H1 (cell line): ENCODE measurements at regions not wholly inside any gene's neighbourhood (a gene's known extent, or its start where the extent isn't known, plus 50 kb on each side); places are given as distances from the start of the nearest gene placed in this dataset.

ENCODE experiments used
- CHD2 ChIP-seq: IDR thresholded peaks from 2 replicates; pipeline ENCODE4 v1.6.1; 2012; ENCODE audit warnings: low read length, improper control_type of control experiment
- EZH2 ChIP-seq: fragments of 200-600 bp; sonication (generic); IDR thresholded peaks from 2 replicates; pipeline ENCODE4 v1.7.1; 2012; ENCODE audit warnings: low read depth, mild to moderate bottlenecking, moderate library complexity, low read length, inconsistent platforms; ENCODE audit not compliant: severe bottlenecking
- RNF2 ChIP-seq: fragments of 200-900, 300-1000 bp; sonication (generic); IDR thresholded peaks from 2 replicates; pipeline ENCODE4 v1.7.1; 2016; ENCODE audit warnings: borderline replicate concordance, low read depth, mild to moderate bottlenecking, antibody characterized with exemption, low read length; ENCODE audit not compliant: poor library complexity, severe bottlenecking; ENCODE audit errors: missing control alignments
- TF ChIP-seq, protein P1 (sequence below): IDR thresholded peaks from 2 replicates; pipeline ENCODE4 v1.6.1; 2011; ENCODE audit warnings: low read depth, mild to moderate bottlenecking, low read length; ENCODE audit not compliant: insufficient read depth

DNA sequence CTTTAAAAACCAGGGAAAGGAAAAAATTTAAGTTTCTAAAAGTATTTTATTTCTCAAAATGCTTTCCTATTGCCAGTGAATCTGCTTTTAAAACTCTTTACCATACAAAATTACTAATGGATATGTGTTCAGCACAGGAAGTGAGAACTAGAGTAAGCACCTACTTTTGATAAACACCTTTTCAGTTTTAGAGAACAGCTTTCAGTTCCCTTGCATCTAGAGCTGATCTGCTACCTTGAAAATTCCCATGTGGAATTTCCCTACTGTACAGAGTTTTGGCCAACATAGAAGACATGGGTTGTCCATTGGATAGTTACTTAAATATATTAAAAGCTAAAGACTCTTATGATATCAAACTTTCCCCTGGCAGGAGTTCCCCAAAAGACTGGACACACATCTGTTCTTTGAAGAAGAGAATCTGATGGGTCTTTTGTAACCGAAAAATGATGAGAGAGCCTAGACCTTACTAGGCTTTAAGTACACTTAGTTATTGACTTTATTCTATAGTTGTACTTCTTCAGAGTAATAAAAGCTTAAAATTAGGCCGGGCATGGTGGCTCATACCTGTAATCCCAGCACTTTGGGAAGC lies 112.1 kb upstream of the CNTNAP4 start (continued):
- no peak for TF ChIP-seq RNF2
- TF ChIP-seq EZH2 = no peak
- no peak for TF ChIP-seq CHD2
- TF ChIP-seq, protein P1, sequence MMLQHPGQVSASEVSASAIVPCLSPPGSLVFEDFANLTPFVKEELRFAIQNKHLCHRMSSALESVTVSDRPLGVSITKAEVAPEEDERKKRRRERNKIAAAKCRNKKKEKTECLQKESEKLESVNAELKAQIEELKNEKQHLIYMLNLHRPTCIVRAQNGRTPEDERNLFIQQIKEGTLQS = no peak
